Ishikawa (cell line): ENCODE measurements at regions not wholly inside any gene's neighbourhood (a gene's known extent, or its start where the extent isn't known, plus 50 kb on each side); places are given as distances from the start of the nearest gene placed in this dataset.

Experiments used
- CEBPB ChIP-seq: IDR thresholded peaks from 2 replicates; pipeline ENCODE4 v1.6.1; 2012
- CREB1 ChIP-seq: IDR thresholded peaks from 2 replicates; pipeline ENCODE4 v1.6.1; 2012; ENCODE audit warnings: low read depth
- EGR1 ChIP-seq: IDR thresholded peaks from 2 replicates; pipeline ENCODE4 v1.6.1; 2012
- EP300 ChIP-seq: IDR thresholded peaks from 2 replicates; pipeline ENCODE4 v1.6.1; 2012; ENCODE audit warnings: borderline replicate concordance
- FOXM1 ChIP-seq: IDR thresholded peaks from 2 replicates; pipeline ENCODE4 v1.6.1; 2012; ENCODE audit warnings: low read depth, borderline replicate concordance
- NFIC ChIP-seq: IDR thresholded peaks from 2 replicates; pipeline ENCODE4 v1.6.1; 2012
- RAD21 ChIP-seq: IDR thresholded peaks from 2 replicates; pipeline ENCODE4 v1.6.1; 2012; ENCODE audit warnings: low read depth
- TAF1 ChIP-seq: IDR thresholded peaks from 2 replicates; pipeline ENCODE4 v1.6.1; 2012; ENCODE audit warnings: low read depth, mild to moderate bottlenecking
- TCF12 ChIP-seq: IDR thresholded peaks from 2 replicates; pipeline ENCODE4 v1.6.1; 2012; ENCODE audit warnings: low read depth
- TEAD4 ChIP-seq: IDR thresholded peaks from 2 replicates; pipeline ENCODE4 v1.6.1; 2012
- YY1 ChIP-seq: IDR thresholded peaks from 2 replicates; pipeline ENCODE4 v1.6.1; 2012; ENCODE audit warnings: low read depth
- ZBTB7A ChIP-seq: IDR thresholded peaks from 2 replicates; pipeline ENCODE4 v1.6.1; 2012; ENCODE audit warnings: low read depth
- TF ChIP-seq, protein P1 (sequence below): IDR thresholded peaks from 2 replicates; pipeline ENCODE4 v1.6.1; 2012
- TF ChIP-seq, protein P2 (sequence below): IDR thresholded peaks from 2 replicates; pipeline ENCODE4 v1.6.1; 2012; ENCODE audit warnings: low read depth, mild to moderate bottlenecking
- TF ChIP-seq, protein P3 (sequence below): IDR thresholded peaks from 2 replicates; pipeline ENCODE4 v1.6.1; 2012

DNA sequence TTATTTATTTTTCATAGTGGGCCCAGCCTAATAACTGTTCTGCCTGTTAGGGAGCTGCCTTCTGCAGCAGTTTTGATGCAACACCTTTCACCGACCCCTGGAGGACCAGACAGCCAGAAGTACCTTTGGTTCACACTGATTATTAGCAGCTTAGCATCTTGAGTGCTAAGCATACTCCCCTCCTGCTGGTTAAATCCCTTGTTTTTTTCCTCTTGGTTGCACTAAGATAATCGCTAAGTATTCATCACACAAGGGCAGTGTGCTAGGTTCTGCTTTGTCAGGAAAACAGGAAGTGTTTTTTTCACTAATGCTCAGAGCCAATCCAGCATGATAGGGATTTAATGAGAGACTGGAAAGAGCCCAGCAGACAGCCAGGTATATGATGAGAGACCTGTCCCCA, 437.0 kb downstream of the FUT8 start:
- TF ChIP-seq CEBPB = no peak
- no peak for TF ChIP-seq NFIC
- no peak for TF ChIP-seq CREB1
- no peak for TF ChIP-seq EP300
- no peak for TF ChIP-seq TEAD4
- no peak for TF ChIP-seq ZBTB7A
- TF ChIP-seq RAD21 = no peak

DNA sequence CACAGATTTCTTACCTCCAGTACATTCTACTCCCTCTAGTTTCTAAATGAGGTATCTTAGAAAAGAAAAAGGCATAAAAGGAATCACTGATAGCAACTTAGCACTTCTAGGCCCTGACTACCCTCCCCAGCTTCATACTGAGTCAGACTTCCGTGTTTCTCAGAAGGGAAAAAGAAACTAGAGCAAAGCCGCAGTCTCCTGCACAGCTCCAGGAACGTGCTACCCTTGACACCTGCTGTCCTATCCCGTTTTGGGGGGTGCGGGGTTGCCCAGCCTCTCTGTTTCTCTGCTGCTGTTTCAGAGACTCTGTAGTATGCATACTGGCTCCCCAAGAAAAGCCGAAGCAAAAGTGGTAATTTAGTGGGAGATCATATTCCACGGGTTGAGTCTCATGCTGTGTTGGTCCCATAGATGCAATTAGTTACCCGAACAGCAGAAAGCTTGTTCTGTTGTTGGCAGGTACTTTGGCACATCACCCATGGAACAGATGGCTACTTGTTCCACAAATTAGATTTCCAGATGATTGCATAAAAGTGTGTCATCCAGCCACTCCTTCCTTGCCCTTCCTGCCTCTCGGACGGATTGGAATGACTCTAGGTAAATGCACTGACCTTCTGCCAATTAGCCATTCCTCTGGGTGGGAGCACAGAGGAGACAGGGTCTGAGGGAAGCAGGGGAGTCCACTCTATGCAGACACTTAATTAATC, 438.1 kb downstream of the FUT8 start:
- TF ChIP-seq, protein P1, sequence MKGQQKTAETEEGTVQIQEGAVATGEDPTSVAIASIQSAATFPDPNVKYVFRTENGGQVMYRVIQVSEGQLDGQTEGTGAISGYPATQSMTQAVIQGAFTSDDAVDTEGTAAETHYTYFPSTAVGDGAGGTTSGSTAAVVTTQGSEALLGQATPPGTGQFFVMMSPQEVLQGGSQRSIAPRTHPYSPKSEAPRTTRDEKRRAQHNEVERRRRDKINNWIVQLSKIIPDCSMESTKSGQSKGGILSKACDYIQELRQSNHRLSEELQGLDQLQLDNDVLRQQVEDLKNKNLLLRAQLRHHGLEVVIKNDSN = no peak
- TF ChIP-seq YY1 (no peak), CREB1 (no peak), RAD21 (no peak), TAF1 (no peak), NFIC (no peak), ZBTB7A (no peak), FOXM1 (no peak), CEBPB (no peak), TCF12 (no peak), EP300 (no peak)
- TF ChIP-seq, protein P2, sequence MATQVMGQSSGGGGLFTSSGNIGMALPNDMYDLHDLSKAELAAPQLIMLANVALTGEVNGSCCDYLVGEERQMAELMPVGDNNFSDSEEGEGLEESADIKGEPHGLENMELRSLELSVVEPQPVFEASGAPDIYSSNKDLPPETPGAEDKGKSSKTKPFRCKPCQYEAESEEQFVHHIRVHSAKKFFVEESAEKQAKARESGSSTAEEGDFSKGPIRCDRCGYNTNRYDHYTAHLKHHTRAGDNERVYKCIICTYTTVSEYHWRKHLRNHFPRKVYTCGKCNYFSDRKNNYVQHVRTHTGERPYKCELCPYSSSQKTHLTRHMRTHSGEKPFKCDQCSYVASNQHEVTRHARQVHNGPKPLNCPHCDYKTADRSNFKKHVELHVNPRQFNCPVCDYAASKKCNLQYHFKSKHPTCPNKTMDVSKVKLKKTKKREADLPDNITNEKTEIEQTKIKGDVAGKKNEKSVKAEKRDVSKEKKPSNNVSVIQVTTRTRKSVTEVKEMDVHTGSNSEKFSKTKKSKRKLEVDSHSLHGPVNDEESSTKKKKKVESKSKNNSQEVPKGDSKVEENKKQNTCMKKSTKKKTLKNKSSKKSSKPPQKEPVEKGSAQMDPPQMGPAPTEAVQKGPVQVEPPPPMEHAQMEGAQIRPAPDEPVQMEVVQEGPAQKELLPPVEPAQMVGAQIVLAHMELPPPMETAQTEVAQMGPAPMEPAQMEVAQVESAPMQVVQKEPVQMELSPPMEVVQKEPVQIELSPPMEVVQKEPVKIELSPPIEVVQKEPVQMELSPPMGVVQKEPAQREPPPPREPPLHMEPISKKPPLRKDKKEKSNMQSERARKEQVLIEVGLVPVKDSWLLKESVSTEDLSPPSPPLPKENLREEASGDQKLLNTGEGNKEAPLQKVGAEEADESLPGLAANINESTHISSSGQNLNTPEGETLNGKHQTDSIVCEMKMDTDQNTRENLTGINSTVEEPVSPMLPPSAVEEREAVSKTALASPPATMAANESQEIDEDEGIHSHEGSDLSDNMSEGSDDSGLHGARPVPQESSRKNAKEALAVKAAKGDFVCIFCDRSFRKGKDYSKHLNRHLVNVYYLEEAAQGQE = no peak
- TF ChIP-seq, protein P3, sequence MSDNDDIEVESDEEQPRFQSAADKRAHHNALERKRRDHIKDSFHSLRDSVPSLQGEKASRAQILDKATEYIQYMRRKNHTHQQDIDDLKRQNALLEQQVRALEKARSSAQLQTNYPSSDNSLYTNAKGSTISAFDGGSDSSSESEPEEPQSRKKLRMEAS = no peak

DNA sequence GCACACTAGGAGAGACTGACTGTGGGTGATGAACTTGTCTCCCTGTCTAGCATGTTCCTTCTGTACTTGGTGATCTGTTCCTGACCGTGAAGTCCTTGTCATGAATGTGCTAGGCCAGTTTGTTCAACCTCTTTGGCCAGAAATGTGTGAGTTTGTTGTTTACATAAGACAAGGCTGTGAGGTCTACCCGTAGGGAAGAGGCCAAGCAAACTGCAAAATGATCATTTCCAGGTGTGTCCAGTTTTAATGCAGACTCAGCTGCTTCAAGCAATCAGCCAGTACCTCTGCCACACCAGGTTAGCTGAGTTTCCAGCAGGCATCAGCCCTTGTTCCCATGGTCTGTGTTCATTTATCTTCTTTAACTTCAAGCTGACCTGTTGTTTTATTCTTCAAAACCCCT, 440.2 kb downstream of the FUT8 start:
- TF ChIP-seq RAD21 = no peak
- TF ChIP-seq, protein P2 = no peak
- no peak for TF ChIP-seq CEBPB
- no peak for TF ChIP-seq EGR1
- TF ChIP-seq ZBTB7A = no peak
- TF ChIP-seq NFIC = no peak
- TF ChIP-seq, protein P1 = no peak
- no peak for TF ChIP-seq EP300
- TF ChIP-seq CREB1 = no peak
- TF ChIP-seq FOXM1 = no peak
- no peak for TF ChIP-seq TCF12
- no peak for TF ChIP-seq TAF1
- no peak for TF ChIP-seq YY1
- TF ChIP-seq, protein P3 = no peak
- TF ChIP-seq TEAD4 = no peak

DNA sequence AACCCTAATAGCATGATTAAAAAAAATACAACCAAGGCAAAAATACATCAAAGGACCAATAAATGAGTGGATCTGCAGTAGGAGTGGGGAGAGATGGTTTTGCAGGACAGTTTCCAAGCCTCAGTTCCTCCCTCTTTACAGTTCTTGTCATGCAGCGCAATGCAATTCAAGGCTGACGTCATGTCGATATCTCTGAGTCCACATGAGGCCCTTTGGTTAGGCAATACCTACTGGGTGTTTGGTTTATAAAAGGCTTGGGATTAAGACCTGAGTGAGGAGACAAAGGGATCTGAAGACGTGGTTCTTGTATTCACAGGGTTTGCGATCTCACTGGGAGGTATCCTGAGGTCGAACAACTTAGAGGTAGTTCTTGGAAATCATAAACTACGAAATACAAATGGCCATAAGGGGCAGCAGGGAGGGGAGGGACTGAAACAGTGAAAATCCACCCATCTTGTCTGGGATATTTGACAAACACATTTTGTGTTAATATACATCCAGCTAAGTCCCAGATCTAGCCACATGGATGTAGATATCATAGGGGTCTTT, 441.0 kb downstream of the FUT8 start:
- TF ChIP-seq TAF1 = no peak
- TF ChIP-seq RAD21 = no peak
- no peak for TF ChIP-seq TEAD4
- TF ChIP-seq NFIC = no peak
- no peak for TF ChIP-seq YY1
- TF ChIP-seq ZBTB7A = no peak
- no peak for TF ChIP-seq CREB1
- no peak for TF ChIP-seq EGR1
- no peak for TF ChIP-seq TCF12
- TF ChIP-seq FOXM1 = no peak

DNA sequence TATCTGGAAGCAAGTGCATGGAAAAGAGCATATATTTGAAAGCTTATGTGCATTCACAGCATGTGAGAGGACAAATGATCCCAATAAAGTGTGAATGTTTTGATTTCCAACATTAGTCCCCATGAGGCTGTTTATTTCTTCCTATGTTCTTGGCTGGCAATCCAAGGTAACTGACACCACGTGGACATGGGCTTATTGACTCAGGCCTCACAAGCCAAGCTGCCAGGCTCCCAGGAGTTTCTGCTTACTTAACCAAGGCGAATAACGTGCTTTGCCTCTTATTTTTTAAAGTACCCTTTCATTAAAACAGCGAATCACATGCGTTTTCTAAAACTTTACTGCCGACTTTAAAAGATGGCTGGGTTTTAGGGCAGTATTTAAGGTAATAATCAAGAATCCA, 441.7 kb downstream of the FUT8 start:
- no peak for TF ChIP-seq RAD21
- TF ChIP-seq TCF12 = no peak
- no peak for TF ChIP-seq FOXM1
- TF ChIP-seq, protein P3 = no peak
- TF ChIP-seq CEBPB = no peak
- no peak for TF ChIP-seq TAF1
- TF ChIP-seq, protein P1 = no peak
- no peak for TF ChIP-seq ZBTB7A
